Thyroid gland (tissue), 4 donors: ENCODE measurements at regions not wholly inside any gene's neighbourhood (a gene's known extent, or its start where the extent isn't known, plus 50 kb on each side); places are given as distances from the start of the nearest gene placed in this dataset.

ENCODE experiments used
- POLR2A ChIP-seq, 2 donors: fragments of 450-650 bp; IDR thresholded peaks; one replicate each; pipeline ENCODE4 v1.6.1; 2017; ENCODE audit warnings: antibody characterized with exemption in 2 of 2, mild to moderate bottlenecking in 2 of 2, moderate library complexity in 1 of 2
- TF ChIP-seq, protein P1 (sequence below), 6 experiments: fragments of 200-600 bp in 3 of 6; fragments of 450-650 bp in 3 of 6; sonication (generic) in 3 of 6; IDR thresholded peaks; one replicate each; pipeline ENCODE4 v1.5.1; 2016 to 2019; ENCODE audit warnings: antibody characterized with exemption in 6 of 6, mild to moderate bottlenecking in 2 of 6, inconsistent platforms in 1 of 6, moderate library complexity in 1 of 6

DNA sequence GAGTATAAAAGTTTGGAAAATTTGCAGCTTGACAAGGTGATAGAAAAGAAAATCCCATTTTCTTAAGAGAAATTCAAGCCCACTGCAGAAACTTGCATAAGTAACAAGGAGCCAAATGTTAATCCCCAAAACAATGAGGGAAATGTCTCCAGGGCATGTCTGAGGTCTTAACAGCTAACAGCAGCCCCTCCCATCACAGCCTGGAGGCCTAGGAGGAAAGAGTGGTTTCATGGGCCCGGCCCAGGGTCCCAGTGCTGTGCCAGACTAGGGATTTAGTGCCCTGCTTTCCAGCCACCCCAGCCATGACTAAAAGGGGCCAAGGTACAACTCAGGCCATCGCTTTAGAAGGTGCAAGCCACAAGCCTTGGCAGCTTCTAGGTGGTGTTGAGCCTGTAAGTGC lies 123.7 kb upstream of the TRPC6 start:
- TF ChIP-seq POLR2A (IDR thresholded peaks at IDR 0.05): no peak
- TF ChIP-seq, protein P1, sequence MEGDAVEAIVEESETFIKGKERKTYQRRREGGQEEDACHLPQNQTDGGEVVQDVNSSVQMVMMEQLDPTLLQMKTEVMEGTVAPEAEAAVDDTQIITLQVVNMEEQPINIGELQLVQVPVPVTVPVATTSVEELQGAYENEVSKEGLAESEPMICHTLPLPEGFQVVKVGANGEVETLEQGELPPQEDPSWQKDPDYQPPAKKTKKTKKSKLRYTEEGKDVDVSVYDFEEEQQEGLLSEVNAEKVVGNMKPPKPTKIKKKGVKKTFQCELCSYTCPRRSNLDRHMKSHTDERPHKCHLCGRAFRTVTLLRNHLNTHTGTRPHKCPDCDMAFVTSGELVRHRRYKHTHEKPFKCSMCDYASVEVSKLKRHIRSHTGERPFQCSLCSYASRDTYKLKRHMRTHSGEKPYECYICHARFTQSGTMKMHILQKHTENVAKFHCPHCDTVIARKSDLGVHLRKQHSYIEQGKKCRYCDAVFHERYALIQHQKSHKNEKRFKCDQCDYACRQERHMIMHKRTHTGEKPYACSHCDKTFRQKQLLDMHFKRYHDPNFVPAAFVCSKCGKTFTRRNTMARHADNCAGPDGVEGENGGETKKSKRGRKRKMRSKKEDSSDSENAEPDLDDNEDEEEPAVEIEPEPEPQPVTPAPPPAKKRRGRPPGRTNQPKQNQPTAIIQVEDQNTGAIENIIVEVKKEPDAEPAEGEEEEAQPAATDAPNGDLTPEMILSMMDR (IDR thresholded peaks at IDR 0.05): no peak
